ENCODE measurements at regions not wholly inside any gene's neighbourhood (a gene's known extent, or its start where the extent isn't known, plus 50 kb on each side); places are given as distances from the start of the nearest gene placed in this dataset.

- DNase-seq, result no peak
Observed at GRCh38 chr2:136399667-136400289, 281.8 kb upstream of the CXCR4 start.

DNA sequence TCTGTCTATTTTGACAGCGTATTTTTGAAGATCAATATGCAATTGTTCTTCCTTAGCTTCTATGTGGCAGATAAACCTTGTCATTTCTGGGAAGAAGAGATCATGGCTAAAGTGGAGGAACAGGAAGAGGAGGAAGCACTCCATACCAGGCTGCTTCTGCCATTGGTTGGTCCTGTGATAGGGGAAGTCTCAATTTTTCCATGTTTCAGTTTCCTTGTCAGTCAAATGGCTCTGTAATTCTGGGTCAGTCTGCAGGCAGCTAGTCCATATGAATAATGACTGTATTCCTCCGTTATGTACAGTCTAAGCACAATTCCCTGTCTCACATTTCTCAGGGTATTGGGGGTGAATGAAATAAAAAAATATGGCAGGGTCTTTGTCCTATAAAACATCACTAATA is 277.6 kb upstream of the CXCR4 start:
- DNase-seq, result no peak

- DNase-seq, result no peak
Observed at GRCh38 chr2:136394136-136395060, 276.4 kb upstream of the CXCR4 start.

DNA sequence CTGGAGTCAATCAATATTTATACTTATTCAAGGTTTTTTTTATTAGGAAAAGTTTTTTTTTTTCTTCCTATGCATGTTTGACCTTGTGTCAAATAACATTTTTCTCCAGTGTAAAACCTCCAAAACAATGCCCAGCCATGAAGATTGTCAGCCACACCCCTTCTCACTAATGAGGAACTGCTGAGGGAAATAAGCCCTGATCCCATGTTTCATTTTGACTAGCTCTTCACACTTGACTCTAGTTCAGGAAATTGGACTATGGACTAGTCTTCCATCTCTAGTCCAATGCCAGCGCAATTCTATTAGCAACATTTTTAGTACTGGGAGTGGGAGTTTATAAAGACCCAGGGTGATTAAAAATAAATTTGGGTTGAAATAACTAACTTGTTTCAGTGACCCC is 275.6 kb upstream of the CXCR4 start:
- no peak for DNase-seq

DNA sequence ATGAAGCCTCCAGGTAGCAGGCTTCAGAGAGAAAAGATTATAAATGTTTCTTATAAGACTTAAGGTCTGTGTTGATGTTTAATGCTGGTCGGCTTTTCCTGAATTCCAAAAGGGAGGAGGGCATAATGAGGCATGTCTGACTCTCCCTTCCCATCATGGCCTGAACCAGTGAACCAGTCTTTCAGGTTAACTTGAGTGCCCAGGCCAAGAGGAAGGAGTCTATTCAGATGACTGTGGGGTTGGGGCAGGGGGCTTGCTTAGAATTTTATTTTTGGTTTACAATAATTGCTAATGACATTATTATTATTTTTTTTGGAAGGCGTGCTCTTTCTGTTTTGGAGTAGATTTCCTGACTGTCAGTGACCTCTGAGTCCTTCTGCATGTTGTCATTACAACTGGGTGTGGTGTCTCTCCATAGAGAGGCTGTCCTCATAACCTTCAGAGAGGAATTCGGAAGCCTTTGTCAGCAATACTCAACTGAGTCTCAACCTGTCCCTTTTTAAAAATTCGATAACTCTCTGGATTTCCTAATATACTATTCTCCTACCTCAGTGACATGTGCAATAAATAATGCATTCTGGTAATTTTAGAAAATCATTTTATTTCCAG is 275.1 kb upstream of the CXCR4 start:
- DNase-seq, result no peak

DNA sequence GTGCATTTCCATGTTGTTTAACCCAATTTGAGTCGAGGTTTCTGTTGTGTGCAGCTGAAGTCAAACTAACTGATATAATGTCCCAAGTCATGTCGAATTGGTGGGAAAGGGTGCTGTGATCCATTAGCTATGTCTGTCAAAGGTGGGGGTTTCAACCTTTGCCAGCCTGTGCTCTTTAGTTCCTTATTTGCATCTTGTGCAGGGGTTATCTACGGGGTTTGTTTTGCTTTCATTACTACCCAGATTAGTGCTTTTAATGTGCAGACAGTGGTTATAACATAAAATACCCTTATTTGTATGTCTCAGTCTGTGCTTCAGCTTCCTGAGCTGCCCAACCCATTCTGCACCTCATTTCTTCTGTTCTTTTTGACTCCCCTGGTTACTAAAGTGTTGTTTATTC is 271.9 kb upstream of the CXCR4 start:
- no peak for DNase-seq

DNA sequence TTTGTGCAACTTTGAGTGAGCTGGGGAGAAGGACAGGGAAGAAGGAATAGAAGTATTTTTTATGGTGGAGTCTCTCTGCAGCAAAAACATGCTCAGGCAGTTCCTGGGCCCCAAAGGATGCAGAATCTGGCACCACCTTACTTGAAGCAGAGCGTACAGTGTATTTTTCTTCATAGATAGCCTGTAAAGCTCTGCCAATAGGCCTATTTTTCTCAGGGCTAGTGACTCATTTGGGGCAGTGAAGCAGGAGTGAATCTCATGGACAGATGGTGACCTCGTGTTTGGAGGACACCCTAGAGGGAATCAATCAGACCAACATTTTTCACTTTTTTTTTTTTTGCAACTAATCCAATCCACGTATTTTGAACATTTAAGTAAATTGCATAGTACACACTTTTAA is 268.1 kb upstream of the CXCR4 start:
- no peak for DNase-seq

DNA sequence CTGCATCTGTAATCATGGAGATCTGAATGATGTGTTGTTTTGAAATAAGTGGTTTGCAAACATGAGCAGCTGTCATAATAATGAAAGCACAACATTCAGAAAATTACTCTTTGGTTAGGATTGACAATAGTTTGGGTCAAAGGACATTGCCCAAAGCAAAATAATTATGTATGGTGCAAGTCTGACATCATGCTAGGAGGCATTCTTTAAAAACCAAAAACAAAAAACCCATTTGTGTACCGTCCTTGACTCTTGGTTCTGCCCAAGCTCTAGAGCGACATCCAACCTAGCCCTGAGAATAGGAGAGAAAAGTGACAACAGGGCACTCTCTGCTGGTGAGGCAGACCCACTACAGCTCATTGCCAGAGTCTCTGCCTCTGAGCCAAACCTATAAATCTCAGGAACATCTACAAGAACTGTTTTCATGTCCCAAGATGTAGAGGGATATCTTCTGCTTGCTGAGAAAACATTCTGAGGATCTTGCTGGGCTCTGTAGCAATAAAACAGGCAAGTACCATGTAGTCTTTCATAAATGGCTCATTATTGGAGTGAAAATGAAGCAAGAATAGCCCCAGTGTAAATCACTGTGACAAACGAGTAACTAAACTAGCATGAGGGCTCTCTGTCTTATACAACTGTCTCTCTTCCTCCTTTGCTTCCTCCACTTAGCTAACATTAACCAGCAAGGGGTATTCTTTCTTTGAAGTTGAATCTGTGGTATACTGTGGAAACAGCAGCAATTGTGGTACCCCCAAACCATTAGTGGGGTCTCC is 266.8 kb upstream of the CXCR4 start:
- DNase-seq, result peak; percentile 63

- no peak for DNase-seq
Observed at GRCh38 chr2:136383167-136383566, 265.2 kb upstream of the CXCR4 start.

DNA sequence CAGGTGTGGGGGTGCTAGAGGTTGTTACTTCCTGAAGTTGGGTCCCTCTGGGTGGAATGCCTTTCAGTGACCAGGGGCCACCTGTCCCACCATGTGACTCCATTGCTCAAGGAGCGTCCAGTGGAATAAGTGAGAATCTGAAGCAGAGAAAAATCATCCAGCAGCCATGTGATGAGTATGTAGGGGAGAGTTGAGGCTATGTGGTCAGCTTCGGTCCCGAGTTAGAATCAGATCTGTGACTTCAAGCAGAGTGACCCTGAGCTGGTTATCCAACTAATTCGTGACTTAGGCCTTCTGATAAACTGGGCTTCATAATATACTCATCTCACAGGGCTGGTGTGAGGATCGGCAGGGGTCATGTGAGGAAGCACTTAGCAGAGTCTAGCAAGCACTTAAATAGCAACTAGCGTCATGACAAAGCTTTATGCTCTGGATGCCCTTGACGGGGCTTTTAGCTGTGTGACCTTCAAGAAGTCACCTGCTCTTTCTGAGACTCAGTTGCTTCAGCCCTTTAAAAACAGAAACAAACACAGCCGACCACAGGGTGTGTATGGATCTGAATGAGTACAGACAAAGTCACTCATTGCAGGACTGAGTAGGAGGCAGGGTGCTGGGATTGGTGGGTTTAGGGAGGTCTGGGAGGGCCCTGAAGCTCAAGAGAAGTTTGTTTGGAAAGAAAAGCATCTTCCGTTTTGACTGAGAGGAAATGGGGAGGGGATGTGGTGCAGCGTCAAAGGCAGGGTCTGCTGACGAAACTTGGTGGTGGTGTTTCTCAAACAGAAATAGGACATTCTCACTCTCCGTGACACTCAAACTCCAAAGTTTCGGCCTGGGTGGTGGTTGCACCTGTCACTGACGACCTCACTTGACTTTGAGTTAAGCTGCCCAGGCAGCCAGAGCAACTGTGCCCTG is 264.0 kb upstream of the CXCR4 start:
- peak; percentile 73 for DNase-seq

- no peak for DNase-seq
Observed at GRCh38 chr2:136381245-136381644, 263.3 kb upstream of the CXCR4 start.

DNA sequence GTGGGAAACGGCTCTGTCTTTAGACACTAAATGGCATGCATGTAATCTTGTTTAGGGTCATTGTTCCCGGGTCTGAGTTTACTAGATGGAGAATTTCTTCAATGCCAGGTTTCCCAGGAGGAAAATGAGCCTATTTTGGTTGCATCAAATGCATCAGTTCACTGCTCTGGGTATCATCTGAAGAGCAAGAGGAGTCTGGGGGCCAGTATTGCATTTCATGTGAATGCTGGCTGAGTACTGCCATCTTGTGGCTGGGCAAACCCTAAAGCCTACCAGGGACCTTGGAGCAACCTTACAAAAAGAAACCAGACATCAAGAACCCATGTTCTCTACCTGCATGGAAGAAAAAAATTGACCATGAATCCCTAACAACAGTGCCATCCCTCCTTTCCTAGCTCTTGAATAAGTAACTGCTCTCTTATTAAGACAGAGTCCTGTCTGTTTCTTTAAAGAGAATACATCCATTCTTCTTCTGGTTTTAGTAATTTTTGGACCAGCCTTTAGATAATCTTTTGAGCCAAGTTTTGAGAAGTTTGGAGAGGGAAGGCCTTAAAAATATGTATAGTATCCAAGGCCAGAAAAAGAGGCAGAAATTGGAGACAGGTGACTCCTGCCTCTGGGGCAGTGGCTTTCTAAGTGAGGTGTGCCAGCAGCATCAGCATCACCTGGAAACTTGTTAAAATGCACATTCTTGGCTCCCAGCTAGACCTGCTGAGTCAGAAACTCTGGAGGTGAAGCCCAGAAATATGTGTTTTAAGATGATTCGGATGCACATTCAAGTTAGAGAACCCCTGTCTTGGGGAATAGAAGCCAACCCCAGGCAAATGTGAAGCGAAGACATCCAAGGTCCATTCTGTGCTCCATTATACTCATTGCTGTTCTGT is 261.0 kb upstream of the CXCR4 start:
- peak; percentile 83 for DNase-seq

DNA sequence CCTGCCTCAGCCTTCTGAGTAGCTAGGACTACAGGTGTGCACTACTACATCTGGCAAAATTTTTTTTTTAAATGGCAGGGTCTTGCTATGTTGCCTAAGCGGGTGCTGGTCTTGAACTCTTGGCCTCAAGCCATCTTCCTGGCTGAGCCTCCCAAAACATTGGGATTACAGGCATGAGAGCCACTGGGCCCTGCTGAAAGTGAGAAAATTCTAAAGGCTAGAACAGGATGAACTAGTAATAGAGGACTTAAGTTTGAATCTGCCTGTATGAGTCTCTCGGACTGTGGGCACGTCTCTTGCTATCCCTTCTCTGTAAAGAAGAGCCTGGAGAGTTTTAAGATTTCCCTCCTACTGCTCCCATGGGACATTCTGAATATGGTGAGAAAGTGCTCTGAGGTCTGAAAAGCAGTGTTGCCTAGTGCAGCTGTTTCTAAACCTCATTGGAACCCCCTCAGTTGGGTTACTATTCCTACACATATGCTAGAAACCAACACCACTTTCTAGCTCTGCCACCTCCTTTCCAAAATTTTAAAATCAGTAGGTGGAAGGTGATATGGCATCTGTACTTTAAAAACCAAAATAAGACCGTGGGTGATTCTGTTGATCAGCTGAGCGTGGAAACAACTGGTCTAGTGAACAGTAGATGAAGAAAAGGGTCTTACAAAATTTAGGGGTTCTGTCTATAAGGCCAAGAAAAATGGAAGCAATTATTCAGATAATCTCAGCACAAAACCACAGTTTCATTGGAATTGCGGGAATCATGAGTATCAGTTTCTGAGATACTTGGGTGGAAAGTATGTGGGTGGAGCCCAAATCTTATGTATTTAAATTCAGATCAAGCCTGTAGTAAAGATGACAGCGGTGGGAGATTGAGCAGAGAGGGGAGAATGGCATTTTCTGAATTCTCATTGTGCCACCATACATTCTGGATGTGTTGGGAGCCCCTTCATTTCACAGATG is 259.8 kb upstream of the CXCR4 start:
- no peak for DNase-seq

DNA sequence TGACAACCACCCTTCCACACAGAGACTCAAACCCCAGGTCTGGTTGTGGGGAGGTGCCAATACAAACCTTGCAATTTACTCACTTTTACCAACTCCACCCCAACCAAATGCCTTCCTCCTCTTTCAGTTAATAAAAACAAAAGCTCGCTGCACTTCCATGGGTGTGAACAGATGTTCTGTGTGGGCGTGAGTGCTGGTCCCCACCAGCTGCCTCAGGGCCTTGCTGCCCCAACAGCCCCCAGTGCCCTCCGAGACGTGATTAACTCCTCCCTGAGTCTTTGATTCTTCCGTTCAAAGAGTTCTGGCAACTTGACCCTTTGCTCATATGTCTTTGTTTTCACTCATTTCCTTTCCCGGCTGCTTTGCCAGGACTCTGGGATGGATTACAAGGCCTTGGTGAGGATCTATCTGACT is 258.9 kb upstream of the CXCR4 start:
- DNase-seq, result peak; percentile 11

GRCh38 chr2:136376211-136376610 is 258.3 kb upstream of the CXCR4 start:
- DNase-seq, result peak; percentile 31

- no peak for DNase-seq
Observed at GRCh38 chr2:136375017-136375901, 257.3 kb upstream of the CXCR4 start.

DNA sequence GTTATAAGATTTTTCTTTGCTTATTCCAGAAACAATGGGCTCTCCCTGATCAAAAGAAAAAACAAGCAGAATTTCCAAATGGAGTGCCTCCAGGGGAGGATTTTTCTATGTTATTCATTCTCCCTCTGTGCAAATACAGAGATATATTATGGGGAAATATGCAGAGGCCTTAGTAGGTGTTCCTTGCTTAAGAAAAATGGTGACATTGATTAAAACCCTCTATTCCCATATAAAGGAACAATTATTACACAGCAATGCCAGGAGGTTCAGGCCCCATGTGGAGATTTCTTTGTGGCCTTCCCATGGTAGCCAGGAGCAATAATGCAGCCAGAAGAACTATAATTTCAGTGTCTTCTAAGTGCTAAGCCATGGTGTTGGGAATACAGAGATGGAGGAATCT is 255.9 kb upstream of the CXCR4 start:
- DNase-seq, result no peak

- no peak for DNase-seq
Observed at GRCh38 chr2:136373029-136373428, 255.1 kb upstream of the CXCR4 start.

DNA sequence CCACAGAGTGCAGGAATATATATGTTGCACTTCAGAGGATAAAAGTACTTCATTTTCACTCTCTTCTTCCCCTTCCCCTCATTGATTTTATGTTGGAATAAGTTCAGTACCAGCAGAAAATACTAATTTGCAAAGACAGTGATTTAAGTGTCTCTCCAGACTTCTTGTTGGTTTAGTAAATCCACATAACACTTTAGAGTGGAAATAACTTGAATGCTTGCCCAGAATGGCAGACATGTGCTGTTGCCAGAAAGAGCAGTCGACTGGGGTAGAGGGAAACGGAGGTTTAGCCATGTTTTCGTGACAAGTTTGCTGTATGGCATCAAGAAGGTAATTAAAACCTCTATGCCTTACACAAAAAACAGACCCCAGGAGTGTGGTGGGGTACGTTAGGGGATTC is 246.0 kb upstream of the CXCR4 start:
- no peak for DNase-seq
